ENCODE measurements at regions not wholly inside any gene's neighbourhood (a gene's known extent, or its start where the extent isn't known, plus 50 kb on each side); places are given as distances from the start of the nearest gene placed in this dataset.

DNA sequence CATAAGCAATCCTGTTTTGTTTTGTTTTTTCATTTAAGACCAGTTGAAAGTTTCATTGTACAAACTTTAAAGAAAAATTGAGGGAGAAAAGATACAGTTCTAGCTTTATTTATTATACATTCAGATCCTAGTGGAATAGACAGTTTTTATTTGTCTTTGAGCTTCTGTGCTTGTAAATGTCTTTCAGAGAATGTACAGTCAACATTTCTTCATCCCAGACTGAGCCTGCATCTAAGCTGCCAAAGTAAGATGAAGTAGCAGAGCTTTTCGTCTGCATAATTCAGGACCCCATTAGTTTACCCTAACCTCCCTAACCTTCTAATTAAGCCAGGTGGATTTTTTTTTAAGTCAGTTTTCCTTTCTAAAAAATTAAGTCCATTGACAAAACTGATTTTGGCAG is 516.7 kb upstream of the HTR2A start:
- no peaks in the 10 kb centered on the region for H3K9me3 ChIP-seq (ENCODE audit: severe bottlenecking)
- TF ChIP-seq, protein P1, sequence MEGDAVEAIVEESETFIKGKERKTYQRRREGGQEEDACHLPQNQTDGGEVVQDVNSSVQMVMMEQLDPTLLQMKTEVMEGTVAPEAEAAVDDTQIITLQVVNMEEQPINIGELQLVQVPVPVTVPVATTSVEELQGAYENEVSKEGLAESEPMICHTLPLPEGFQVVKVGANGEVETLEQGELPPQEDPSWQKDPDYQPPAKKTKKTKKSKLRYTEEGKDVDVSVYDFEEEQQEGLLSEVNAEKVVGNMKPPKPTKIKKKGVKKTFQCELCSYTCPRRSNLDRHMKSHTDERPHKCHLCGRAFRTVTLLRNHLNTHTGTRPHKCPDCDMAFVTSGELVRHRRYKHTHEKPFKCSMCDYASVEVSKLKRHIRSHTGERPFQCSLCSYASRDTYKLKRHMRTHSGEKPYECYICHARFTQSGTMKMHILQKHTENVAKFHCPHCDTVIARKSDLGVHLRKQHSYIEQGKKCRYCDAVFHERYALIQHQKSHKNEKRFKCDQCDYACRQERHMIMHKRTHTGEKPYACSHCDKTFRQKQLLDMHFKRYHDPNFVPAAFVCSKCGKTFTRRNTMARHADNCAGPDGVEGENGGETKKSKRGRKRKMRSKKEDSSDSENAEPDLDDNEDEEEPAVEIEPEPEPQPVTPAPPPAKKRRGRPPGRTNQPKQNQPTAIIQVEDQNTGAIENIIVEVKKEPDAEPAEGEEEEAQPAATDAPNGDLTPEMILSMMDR (IDR thresholded peaks at IDR 0.05; ENCODE audit: low read depth, low read length): no peak
- no peaks in the 10 kb centered on the region for H3K36me3 ChIP-seq
- H3K27me3 ChIP-seq (ENCODE audit: insufficient read depth, low read depth, severe bottlenecking): no peaks in the 10 kb centered on the region
- no peak overlapping the region for H3K27ac ChIP-seq
- no peak for DNase-seq
- H3K4me3 ChIP-seq (ENCODE audit: low read depth, low read length): no peak overlapping the region

DNA sequence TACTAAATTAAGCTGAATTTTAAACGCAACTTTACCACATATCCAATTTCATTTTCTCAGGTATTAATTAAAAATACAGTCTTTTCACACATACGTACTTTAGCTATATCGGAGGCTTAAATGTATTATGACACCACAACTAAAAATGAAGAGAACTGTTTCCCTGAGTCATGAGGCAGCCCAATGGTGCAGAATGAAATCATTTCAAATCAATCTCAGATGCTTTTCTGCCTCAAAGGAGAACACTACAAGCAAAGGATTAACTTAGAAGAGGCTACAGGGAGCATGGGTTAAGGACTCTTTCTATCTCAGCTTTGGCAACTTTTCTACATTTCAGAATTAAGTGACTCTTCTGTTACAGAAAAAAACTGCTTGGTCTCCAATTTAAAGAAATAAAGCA is 516.3 kb upstream of the HTR2A start:
- Histone ChIP-seq H3K9me3 (ENCODE audit: severe bottlenecking) (no peaks in the 10 kb centered on the region), H3K36me3 (no peaks in the 10 kb centered on the region), H3K27me3 (ENCODE audit: insufficient read depth, low read depth, severe bottlenecking) (no peaks in the 10 kb centered on the region), H3K27ac (no peak overlapping the region), H3K4me3 (ENCODE audit: low read depth, low read length) (no peak overlapping the region)
- TF ChIP-seq, protein P1 (IDR thresholded peaks at IDR 0.05; ENCODE audit: low read depth, low read length): no peak
- DNase-seq: no peak

DNA sequence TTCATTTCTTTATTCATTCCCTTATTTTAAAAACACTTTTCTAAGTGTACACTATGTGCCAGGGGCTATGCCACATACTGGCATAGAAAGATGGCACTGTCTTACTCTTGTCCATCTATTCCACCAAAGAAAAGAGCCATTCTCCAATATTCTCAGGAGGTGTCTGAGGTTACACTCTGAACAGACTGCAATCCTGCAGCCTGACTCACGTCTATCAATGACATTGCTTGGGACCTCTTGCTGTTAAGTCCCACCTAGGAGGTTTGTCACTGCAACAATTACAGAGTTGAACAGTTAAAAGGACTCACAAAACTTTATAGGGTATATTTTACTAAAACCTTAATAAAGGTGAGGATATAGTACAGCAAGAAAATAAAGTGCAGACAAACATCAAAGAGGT is 512.9 kb upstream of the HTR2A start:
- no peaks in the 10 kb centered on the region for H3K36me3 ChIP-seq
- H3K27me3 ChIP-seq (ENCODE audit: insufficient read depth, low read depth, severe bottlenecking): no peaks in the 10 kb centered on the region
- TF ChIP-seq, protein P1 (IDR thresholded peaks at IDR 0.05; ENCODE audit: low read depth, low read length): no peak
- no peaks in the 10 kb centered on the region for H3K9me3 ChIP-seq (ENCODE audit: severe bottlenecking)
- no peak overlapping the region for H3K27ac ChIP-seq
- no peak for DNase-seq
- no peak overlapping the region for H3K4me3 ChIP-seq (ENCODE audit: low read depth, low read length)

DNA sequence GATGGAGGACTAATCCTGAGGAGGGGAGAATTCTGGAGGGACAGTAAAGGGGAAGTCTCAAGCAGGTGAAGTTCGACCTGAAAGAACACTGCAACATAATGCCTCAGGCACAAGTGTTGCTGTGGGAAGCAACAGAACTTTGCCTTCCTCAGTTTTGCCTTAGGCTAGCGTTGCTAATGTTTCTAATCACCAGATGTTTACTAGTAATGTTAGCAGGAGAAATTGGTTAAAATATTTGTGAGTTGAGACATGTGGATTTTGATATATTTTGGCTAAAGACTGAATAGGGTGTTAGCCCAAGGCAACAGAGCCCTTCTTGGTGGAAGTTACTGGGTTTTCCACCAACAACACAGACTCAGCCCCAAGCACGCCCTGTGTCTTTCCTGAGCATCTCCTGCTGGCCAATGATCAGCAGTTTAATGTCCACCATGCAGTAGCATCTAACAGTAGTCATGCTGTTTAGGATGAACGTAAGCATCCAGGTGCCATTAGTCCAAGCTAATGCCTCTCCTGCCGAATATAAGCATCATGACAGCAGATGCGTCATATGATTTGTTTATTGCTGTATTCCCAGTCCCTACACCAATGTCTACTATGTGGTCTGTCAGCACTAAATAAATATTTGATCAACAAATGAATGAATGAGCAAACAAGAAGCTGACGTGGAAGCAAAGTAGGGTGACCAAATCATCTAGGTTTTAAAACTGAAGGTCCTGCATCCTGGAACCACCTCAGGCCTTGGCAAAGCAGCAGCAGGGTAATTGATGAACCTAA is 511.9 kb upstream of the HTR2A start:
- Histone ChIP-seq H3K27ac (no peak overlapping the region), H3K9me3 (ENCODE audit: severe bottlenecking) (no peaks in the 10 kb centered on the region), H3K36me3 (no peaks in the 10 kb centered on the region), H3K27me3 (ENCODE audit: insufficient read depth, low read depth, severe bottlenecking) (no peaks in the 10 kb centered on the region), H3K4me3 (ENCODE audit: low read depth, low read length) (no peak overlapping the region)
- TF ChIP-seq, protein P1 (IDR thresholded peaks at IDR 0.05; ENCODE audit: low read depth, low read length): no peak
- DNase-seq: no peak

DNA sequence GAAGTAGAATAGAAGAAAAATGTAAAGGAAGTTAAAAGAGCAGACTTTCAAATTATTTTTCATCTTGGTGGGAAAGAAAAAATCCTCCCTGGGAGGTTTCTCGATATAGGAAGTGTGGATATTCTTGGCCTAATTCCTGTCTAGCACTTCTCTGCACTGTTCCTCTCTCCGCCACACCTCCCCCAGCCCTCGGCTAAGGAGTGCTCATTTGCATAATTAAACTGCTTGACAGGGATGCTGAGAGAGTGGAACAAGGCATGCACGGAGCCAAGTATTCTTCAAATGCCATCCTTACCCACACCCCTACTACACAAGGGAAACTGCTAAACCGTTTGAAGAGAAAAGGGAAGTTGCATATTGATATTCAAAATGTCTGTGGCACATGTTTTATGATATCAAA is 511.0 kb upstream of the HTR2A start:
- Histone ChIP-seq H3K9me3 (ENCODE audit: severe bottlenecking) (no peaks in the 10 kb centered on the region), H3K4me3 (ENCODE audit: low read depth, low read length) (no peak overlapping the region), H3K27ac (no peak overlapping the region), H3K27me3 (ENCODE audit: insufficient read depth, low read depth, severe bottlenecking) (no peaks in the 10 kb centered on the region), H3K36me3 (no peaks in the 10 kb centered on the region)
- TF ChIP-seq, protein P1 (IDR thresholded peaks at IDR 0.05; ENCODE audit: low read depth, low read length): no peak
- DNase-seq: no peak

DNA sequence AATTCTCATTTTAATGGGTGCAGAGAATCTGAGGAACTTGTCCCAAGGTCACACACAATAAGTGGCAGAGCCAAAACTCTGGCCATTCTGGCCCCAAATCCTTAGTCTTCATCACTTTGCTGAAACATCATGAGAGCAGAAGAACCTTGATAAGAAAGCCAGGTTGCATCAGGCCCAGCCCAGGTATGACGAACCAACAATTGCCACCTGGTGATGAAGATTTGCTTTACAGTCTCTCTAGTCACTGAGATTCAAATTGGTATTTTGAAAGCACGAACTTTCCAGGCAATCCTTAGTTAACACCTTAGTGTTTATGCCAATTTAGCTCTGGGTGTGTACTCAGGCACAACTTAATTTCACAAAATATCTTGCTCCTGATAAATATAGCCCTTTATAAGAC is 502.7 kb upstream of the HTR2A start:
- Histone ChIP-seq H3K27ac (no peak overlapping the region), H3K36me3 (no peaks in the 10 kb centered on the region), H3K4me3 (ENCODE audit: low read depth, low read length) (no peak overlapping the region), H3K9me3 (ENCODE audit: severe bottlenecking) (no peaks in the 10 kb centered on the region), H3K27me3 (ENCODE audit: insufficient read depth, low read depth, severe bottlenecking) (no peaks in the 10 kb centered on the region)
- DNase-seq: no peak
- TF ChIP-seq, protein P1 (IDR thresholded peaks at IDR 0.05; ENCODE audit: low read depth, low read length): no peak

All from WERI-Rb-1 (cell line).